ENCODE measurements at regions not wholly inside any gene's neighbourhood (a gene's known extent, or its start where the extent isn't known, plus 50 kb on each side); places are given as distances from the start of the nearest gene placed in this dataset.

GRCh38 chr2:123908522-123908921 lies 116.6 kb upstream of the CNTNAP5 start:
- CTCF ChIA-PET = interaction anchor here (0.6 kb wide), 1 partner anchor 1394 kb away, joined by 3 read pairs; no protein-coding TSS in a partner anchor
- Mint-ChIP-seq H3K27me3 (ENCODE audit: insufficient read depth, unreplicated experiment) (no peaks in the 10 kb centered on the region), H3K4me1 (ENCODE audit: insufficient read depth, unreplicated experiment) (peaks cover 9% of the 10 kb centered on the region), H3K36me3 (ENCODE audit: insufficient read depth, unreplicated experiment) (no peaks in the 10 kb centered on the region), H3K9me3 (ENCODE audit: unreplicated experiment) (no peaks in the 10 kb centered on the region), H3K27ac (ENCODE audit: low read depth, unreplicated experiment) (no peak overlapping the region), H3K4me3 (ENCODE audit: unreplicated experiment) (no peak overlapping the region)
- intact Hi-C loops (cut with micrococcal nuclease) = no loop called here
- TF ChIP-seq, protein P1, sequence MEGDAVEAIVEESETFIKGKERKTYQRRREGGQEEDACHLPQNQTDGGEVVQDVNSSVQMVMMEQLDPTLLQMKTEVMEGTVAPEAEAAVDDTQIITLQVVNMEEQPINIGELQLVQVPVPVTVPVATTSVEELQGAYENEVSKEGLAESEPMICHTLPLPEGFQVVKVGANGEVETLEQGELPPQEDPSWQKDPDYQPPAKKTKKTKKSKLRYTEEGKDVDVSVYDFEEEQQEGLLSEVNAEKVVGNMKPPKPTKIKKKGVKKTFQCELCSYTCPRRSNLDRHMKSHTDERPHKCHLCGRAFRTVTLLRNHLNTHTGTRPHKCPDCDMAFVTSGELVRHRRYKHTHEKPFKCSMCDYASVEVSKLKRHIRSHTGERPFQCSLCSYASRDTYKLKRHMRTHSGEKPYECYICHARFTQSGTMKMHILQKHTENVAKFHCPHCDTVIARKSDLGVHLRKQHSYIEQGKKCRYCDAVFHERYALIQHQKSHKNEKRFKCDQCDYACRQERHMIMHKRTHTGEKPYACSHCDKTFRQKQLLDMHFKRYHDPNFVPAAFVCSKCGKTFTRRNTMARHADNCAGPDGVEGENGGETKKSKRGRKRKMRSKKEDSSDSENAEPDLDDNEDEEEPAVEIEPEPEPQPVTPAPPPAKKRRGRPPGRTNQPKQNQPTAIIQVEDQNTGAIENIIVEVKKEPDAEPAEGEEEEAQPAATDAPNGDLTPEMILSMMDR (IDR thresholded peaks at IDR 0.05; ENCODE audit: unreplicated experiment) = no peak
- no peak for DNase-seq (ENCODE audit: unreplicated experiment)
- no TSS peak for BruUV-seq (replicated peaks)
- POLR2A ChIA-PET = no interaction called here

GRCh38 chr2:123912171-123912570 lies 112.9 kb upstream of the CNTNAP5 start:
- H3K4me3 Mint-ChIP-seq (ENCODE audit: unreplicated experiment) = no peak overlapping the region
- no peak for DNase-seq (ENCODE audit: unreplicated experiment)
- POLR2A ChIA-PET = no interaction called here
- intact Hi-C loops (cut with micrococcal nuclease) = no loop called here
- BruUV-seq (replicated peaks) = no TSS peak
- no peaks in the 10 kb centered on the region for H3K36me3 Mint-ChIP-seq (ENCODE audit: insufficient read depth, unreplicated experiment)
- CTCF ChIA-PET = no interaction called here
- H3K27ac Mint-ChIP-seq (ENCODE audit: low read depth, unreplicated experiment) = no peak overlapping the region
- TF ChIP-seq, protein P1 (IDR thresholded peaks at IDR 0.05; ENCODE audit: unreplicated experiment) = no peak
- H3K27me3 Mint-ChIP-seq (ENCODE audit: insufficient read depth, unreplicated experiment) = no peaks in the 10 kb centered on the region
- H3K9me3 Mint-ChIP-seq (ENCODE audit: unreplicated experiment) = no peaks in the 10 kb centered on the region
- peaks cover 7% of the 10 kb centered on the region for H3K4me1 Mint-ChIP-seq (ENCODE audit: insufficient read depth, unreplicated experiment)

DNA sequence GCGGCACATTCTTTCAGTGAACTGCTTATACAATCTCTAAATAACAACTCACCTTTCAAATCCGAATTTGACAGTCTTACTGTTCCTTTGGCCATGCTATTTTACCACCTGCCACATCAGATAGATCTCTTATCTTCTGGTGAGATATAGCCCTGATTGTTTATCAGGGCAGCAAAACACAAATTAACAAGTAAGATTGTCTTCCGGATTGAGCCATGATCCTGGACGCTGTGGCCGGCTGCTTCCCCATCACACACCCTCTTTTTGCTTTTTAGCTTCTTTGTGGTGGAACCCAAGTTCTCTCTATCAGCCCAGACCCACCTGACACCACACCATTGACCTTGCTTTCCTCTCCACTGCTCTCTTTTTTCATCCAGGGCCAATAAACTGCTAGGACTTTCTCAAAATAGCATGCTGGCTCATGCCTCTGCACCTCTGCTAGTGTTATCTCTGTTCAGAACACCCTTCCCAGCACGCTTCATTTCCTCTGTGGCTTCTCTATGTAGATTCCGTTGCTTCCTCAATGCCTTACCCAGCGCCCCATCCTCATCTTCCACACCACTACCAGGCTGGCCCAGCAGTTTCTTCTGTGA lies 111.8 kb upstream of the CNTNAP5 start:
- intact Hi-C loops (cut with micrococcal nuclease) = no loop called here
- no peak for DNase-seq (ENCODE audit: unreplicated experiment)
- Mint-ChIP-seq H3K4me1 (ENCODE audit: insufficient read depth, unreplicated experiment) (peaks cover 7% of the 10 kb centered on the region), H3K27ac (ENCODE audit: low read depth, unreplicated experiment) (no peak overlapping the region), H3K9me3 (ENCODE audit: unreplicated experiment) (no peaks in the 10 kb centered on the region), H3K36me3 (ENCODE audit: insufficient read depth, unreplicated experiment) (no peaks in the 10 kb centered on the region), H3K27me3 (ENCODE audit: insufficient read depth, unreplicated experiment) (no peaks in the 10 kb centered on the region), H3K4me3 (ENCODE audit: unreplicated experiment) (no peak overlapping the region)
- TF ChIP-seq, protein P1 (IDR thresholded peaks at IDR 0.05; ENCODE audit: unreplicated experiment) = no peak
- BruUV-seq (replicated peaks) = no TSS peak
- ChIA-PET POLR2A (no interaction called here), CTCF (interaction anchor here (0.6 kb wide), 1 partner anchor 1403 kb away, joined by 4 read pairs; no protein-coding TSS in a partner anchor)

DNA sequence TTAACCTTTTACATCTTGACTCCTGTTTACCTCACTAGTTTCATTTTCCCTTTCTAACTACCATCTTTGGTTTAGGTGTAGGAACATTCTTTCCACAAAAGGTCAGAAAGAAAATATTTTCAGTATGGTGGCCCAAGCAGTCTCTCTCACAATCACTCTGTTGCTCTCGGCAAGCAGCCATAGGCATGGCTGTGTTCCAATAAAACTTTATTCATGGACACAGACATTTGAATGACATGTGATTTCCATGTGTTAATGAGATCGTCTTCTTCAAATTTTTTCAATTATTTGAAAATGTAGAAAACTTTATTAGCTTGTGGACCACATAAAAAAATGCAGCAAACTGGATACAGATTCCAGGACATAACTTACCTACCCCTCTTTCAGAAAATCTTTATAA lies 109.7 kb upstream of the CNTNAP5 start:
- no peak for DNase-seq (ENCODE audit: unreplicated experiment)
- H3K4me3 Mint-ChIP-seq (ENCODE audit: unreplicated experiment) = no peak overlapping the region
- peaks cover 7% of the 10 kb centered on the region for H3K4me1 Mint-ChIP-seq (ENCODE audit: insufficient read depth, unreplicated experiment)
- intact Hi-C loops (cut with micrococcal nuclease) = no loop called here
- H3K27me3 Mint-ChIP-seq (ENCODE audit: insufficient read depth, unreplicated experiment) = no peaks in the 10 kb centered on the region
- TF ChIP-seq, protein P1 (IDR thresholded peaks at IDR 0.05; ENCODE audit: unreplicated experiment) = no peak
- no TSS peak for BruUV-seq (replicated peaks)
- POLR2A ChIA-PET = no interaction called here
- CTCF ChIA-PET = interaction anchor here (0.6 kb wide), 1 partner anchor 693 kb away, joined by 3 read pairs; no protein-coding TSS in a partner anchor
- no peaks in the 10 kb centered on the region for H3K9me3 Mint-ChIP-seq (ENCODE audit: unreplicated experiment)
- no peaks in the 10 kb centered on the region for H3K36me3 Mint-ChIP-seq (ENCODE audit: insufficient read depth, unreplicated experiment)
- H3K27ac Mint-ChIP-seq (ENCODE audit: low read depth, unreplicated experiment) = no peak overlapping the region

Measured in MCF 10A (cell line).